ENCODE measurements at regions not wholly inside any gene's neighbourhood (a gene's known extent, or its start where the extent isn't known, plus 50 kb on each side); places are given as distances from the start of the nearest gene placed in this dataset.

- intact Hi-C loops (cut with DNase I, micrococcal nuclease) = no loop called here
- no peaks in the 10 kb centered on the region for H3K9me3 ChIP-seq (ENCODE audit: control insufficient read depth in 1 of 2, insufficient read depth in 1 of 2, low read length in 2 of 2)
- Mint-ChIP-seq H3K4me1 (ENCODE audit: low read depth) (no peaks in the 10 kb centered on the region), H3K9me3 (no peaks in the 10 kb centered on the region), H3K27ac (no peak overlapping the region), H3K27me3 (no peaks in the 10 kb centered on the region), H3K4me3 (no peak overlapping the region), H3K36me3 (ENCODE audit: low read depth) (no peaks in the 10 kb centered on the region)
- TF ChIP-seq CTCF (IDR thresholded peaks at IDR 0.05) = no peak
- H3K4me3 ChIP-seq (ENCODE audit: low read length) = no peak overlapping the region
- H3K27me3 ChIP-seq (ENCODE audit: control insufficient read depth in 1 of 2, insufficient read depth in 2 of 2, low read length in 2 of 2) = no peaks in the 10 kb centered on the region
- DNase-seq = no peak
- H3K27ac ChIP-seq (ENCODE audit: low read depth in 1 of 2, low read length in 2 of 2) = no peak overlapping the region
- ChIA-PET CTCF (no interaction called here), POLR2A (no interaction called here)
- no peaks in the 10 kb centered on the region for H3K36me3 ChIP-seq (ENCODE audit: insufficient read depth, low read length)
- ATAC-seq (ENCODE audit: poor library complexity) = no peak
- no peaks in the 10 kb centered on the region for H3K4me1 ChIP-seq (ENCODE audit: insufficient read depth, low read length)
Observed at GRCh38 chr15:47492195-47492594, 225.1 kb upstream of the SEMA6D start.

GRCh38 chr15:47493357-47494247 lies 223.7 kb upstream of the SEMA6D start:
- Mint-ChIP-seq H3K27ac (no peak overlapping the region), H3K27me3 (no peaks in the 10 kb centered on the region), H3K4me3 (no peak overlapping the region), H3K36me3 (ENCODE audit: low read depth) (no peaks in the 10 kb centered on the region), H3K4me1 (ENCODE audit: low read depth) (no peaks in the 10 kb centered on the region), H3K9me3 (no peaks in the 10 kb centered on the region)
- H3K36me3 ChIP-seq (ENCODE audit: insufficient read depth, low read length) = no peaks in the 10 kb centered on the region
- no peak for TF ChIP-seq CTCF (IDR thresholded peaks at IDR 0.05)
- DNase-seq (no peak), ATAC-seq (ENCODE audit: poor library complexity) (no peak)
- ChIA-PET POLR2A (no interaction called here), CTCF (no interaction called here)
- intact Hi-C loops (cut with DNase I, micrococcal nuclease) = no loop called here
- no peak overlapping the region for H3K4me3 ChIP-seq (ENCODE audit: low read length)
- H3K27me3 ChIP-seq (ENCODE audit: control insufficient read depth in 1 of 2, insufficient read depth in 2 of 2, low read length in 2 of 2) = no peaks in the 10 kb centered on the region
- no peaks in the 10 kb centered on the region for H3K9me3 ChIP-seq (ENCODE audit: control insufficient read depth in 1 of 2, insufficient read depth in 1 of 2, low read length in 2 of 2)
- no peak overlapping the region for H3K27ac ChIP-seq (ENCODE audit: low read depth in 1 of 2, low read length in 2 of 2)
- H3K4me1 ChIP-seq (ENCODE audit: insufficient read depth, low read length) = no peaks in the 10 kb centered on the region

- TF ChIP-seq CTCF (IDR thresholded peaks at IDR 0.05) = no peak
- Mint-ChIP-seq H3K36me3 (ENCODE audit: low read depth) (no peaks in the 10 kb centered on the region), H3K9me3 (no peaks in the 10 kb centered on the region), H3K27me3 (no peaks in the 10 kb centered on the region), H3K4me1 (ENCODE audit: low read depth) (no peaks in the 10 kb centered on the region), H3K27ac (no peak overlapping the region), H3K4me3 (no peak overlapping the region)
- POLR2A ChIA-PET = no interaction called here
- DNase-seq (no peak), ATAC-seq (ENCODE audit: poor library complexity) (no peak)
- H3K9me3 ChIP-seq (ENCODE audit: control insufficient read depth in 1 of 2, insufficient read depth in 1 of 2, low read length in 2 of 2) = no peaks in the 10 kb centered on the region
- CTCF ChIA-PET = no interaction called here
- no peak overlapping the region for H3K4me3 ChIP-seq (ENCODE audit: low read length)
- H3K4me1 ChIP-seq (ENCODE audit: insufficient read depth, low read length) = no peaks in the 10 kb centered on the region
- H3K27me3 ChIP-seq (ENCODE audit: control insufficient read depth in 1 of 2, insufficient read depth in 2 of 2, low read length in 2 of 2) = no peaks in the 10 kb centered on the region
- intact Hi-C loops (cut with DNase I, micrococcal nuclease) = no loop called here
- H3K36me3 ChIP-seq (ENCODE audit: insufficient read depth, low read length) = no peaks in the 10 kb centered on the region
- H3K27ac ChIP-seq (ENCODE audit: low read depth in 1 of 2, low read length in 2 of 2) = no peak overlapping the region
Observed at GRCh38 chr15:47496343-47497185, 220.7 kb upstream of the SEMA6D start.

All from CD4-positive, alpha-beta T cell (primary cell).